SH-SY5Y (cell line): ENCODE measurements at regions not wholly inside any gene's neighbourhood (a gene's known extent, or its start where the extent isn't known, plus 50 kb on each side); places are given as distances from the start of the nearest gene placed in this dataset.

Experiments
- GATA2 ChIP-seq: IDR thresholded peaks from 2 replicates; pipeline ENCODE4 v1.6.1; 2011; ENCODE audit warnings: mild to moderate bottlenecking, low read depth, low read length
- GATA3 ChIP-seq: IDR thresholded peaks from 2 replicates; pipeline ENCODE4 v1.6.1; 2011; ENCODE audit warnings: low read depth, mild to moderate bottlenecking, low read length, moderate library complexity

DNA sequence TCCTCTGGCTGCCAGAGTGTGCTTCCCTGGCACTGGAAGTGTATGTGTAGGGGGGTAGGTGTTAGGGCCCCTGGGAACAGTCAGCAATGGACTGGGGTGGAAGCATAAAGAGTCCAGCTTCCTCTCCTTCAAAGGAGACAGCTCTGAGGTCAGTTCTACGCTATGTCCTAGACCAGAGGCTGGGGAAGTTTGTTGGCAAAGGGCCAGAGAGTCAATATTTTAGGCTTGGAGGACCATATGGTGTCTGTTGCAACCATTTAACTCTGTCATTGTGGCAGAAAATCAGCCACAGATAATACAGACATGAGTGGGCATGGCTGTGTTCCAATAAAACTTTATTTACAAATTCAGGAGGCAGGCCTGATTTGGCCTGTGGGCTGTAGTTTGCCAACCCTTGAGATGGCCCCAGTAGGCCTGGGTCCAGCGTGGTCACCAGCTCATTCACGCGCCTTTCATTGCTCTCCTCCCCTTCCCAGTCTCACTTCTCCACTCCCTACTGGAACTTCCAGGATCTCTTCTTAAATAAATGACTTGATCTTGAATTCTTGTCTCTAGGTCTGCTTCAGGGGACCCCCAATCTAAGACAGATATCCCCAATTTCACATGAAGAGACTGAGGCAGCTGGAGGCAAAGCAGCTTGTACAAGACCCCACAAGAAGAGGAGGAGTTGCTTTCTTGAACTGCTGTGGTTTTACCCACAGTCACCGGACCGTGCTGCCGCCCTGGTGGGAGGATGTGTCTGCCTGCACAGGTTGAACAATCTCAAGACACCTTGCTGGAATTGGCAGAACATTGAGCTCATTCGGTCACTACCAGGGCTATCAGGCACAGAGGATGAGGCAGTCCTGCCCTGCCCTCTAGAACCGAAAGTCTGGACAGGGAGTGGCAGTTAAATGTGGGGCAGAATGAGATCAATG lies 162.4 kb upstream of the POU3F1 start:
- no peak for TF ChIP-seq GATA2
- no peak for TF ChIP-seq GATA3
